AG09309 (cell line): ENCODE measurements at regions not wholly inside any gene's neighbourhood (a gene's known extent, or its start where the extent isn't known, plus 50 kb on each side); places are given as distances from the start of the nearest gene placed in this dataset.

Source experiments
- DNase-seq: peaks from one replicate; pipeline ENCODE4 v3.0.0-alpha.2; 2010; ENCODE audit warnings: low read depth
- H3K4me3 ChIP-seq: 2 replicates; pipeline ENCODE4 v1.5.1; 2011; ENCODE audit warnings: mild to moderate bottlenecking, low read depth, low read length, moderate library complexity; ENCODE audit not compliant: control insufficient read depth
- TF ChIP-seq, protein P1 (sequence below): IDR thresholded peaks from 2 replicates; pipeline ENCODE4 v1.5.1; 2011; ENCODE audit warnings: mild to moderate bottlenecking, low read depth, low read length, inconsistent platforms; ENCODE audit not compliant: insufficient read depth, control insufficient read depth; ENCODE audit errors: missing control alignments

DNA sequence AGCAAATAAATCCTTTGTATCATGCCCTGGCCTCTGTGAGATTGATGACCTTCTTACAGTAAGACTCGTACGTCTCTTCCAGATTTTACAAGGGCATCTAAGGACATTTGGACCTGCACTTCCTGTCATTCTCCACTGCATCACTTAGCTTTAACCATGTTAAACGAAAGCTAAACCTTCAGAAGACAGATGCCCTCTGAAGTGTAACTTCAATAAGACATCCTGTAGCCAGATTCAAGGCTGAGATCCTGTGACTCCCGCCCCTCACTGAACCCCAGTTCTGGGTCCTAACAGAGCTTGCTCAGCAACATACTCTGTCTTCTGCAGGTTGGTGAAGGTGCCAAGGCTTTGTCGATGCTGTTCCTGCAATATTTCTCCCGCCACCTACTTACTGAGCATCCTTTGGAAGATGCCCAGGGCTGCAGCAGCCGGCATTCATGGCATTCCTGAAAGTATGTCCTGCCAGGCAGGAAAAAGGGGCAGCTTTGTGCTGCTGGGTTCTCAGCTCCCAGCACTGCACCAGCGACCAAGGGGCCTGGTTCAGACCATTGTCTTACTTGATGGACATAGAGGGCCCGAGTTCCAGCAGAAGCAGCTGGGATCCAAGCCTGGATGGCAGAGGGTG, 131.1 kb downstream of the AXIN2 start:
- H3K4me3 ChIP-seq = no peak overlapping the region
- no peak for DNase-seq
- TF ChIP-seq, protein P1, sequence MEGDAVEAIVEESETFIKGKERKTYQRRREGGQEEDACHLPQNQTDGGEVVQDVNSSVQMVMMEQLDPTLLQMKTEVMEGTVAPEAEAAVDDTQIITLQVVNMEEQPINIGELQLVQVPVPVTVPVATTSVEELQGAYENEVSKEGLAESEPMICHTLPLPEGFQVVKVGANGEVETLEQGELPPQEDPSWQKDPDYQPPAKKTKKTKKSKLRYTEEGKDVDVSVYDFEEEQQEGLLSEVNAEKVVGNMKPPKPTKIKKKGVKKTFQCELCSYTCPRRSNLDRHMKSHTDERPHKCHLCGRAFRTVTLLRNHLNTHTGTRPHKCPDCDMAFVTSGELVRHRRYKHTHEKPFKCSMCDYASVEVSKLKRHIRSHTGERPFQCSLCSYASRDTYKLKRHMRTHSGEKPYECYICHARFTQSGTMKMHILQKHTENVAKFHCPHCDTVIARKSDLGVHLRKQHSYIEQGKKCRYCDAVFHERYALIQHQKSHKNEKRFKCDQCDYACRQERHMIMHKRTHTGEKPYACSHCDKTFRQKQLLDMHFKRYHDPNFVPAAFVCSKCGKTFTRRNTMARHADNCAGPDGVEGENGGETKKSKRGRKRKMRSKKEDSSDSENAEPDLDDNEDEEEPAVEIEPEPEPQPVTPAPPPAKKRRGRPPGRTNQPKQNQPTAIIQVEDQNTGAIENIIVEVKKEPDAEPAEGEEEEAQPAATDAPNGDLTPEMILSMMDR = no peak

DNA sequence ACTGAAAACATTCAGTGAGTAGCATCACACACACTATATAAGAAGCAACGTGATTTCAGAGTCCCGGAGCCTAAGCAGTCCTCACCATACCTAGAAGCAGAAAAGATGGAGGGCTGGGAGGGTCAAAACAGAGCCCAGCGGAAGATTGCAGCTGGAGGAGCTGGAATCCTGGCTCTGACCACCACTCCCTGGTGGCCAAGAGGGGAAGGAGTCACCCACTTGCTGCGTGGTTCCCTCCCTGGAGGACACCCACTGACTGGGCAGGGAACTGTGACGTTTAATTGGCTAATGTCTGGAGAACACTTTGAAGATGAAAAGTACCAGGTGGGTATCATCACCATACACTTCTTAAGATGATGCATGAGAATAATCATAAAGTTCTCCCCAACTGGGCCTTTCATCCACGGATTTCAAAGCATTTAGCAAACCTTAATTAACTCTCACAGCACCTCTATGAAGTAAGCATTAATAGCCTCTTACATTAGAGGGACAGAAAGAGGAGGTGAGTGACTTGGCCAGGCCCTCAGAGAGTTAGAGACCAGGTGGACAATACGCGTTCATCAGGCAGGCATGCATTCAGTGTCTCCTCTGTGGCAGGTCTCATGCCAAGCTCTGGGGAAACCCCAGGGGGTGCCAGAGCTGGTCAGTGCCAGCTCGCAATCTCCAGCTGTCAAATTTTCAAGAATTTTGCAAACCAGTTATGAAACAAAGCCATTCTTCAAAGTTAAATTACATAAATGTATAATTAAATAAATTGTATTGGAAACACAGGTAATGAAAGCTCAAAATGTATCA, 137.9 kb downstream of the AXIN2 start:
- DNase-seq = no peak
- TF ChIP-seq, protein P1 = no peak
- H3K4me3 ChIP-seq = no peak overlapping the region

DNA sequence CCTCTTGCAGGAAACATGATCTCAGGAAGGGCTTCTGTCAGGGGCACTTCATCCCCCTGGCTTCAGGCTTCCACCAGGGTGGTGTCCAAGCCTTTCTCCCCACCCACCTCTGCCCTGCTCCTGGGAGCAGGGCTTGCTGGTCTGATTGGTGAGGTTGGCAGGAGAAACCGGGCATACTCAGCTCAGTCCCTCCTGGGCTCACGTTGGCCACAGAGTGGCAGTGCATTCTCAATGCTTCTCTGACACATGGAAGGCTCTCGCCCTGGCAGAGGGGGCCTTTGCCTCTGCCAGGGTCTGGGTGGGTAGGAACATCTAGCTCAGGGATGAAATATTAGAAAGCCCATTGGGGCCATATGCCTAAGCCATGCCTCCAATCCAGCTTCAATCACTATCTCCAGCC, 142.8 kb downstream of the AXIN2 start:
- TF ChIP-seq, protein P1 = peak; percentile 13
- DNase-seq = no peak
- H3K4me3 ChIP-seq = no peak overlapping the region

DNA sequence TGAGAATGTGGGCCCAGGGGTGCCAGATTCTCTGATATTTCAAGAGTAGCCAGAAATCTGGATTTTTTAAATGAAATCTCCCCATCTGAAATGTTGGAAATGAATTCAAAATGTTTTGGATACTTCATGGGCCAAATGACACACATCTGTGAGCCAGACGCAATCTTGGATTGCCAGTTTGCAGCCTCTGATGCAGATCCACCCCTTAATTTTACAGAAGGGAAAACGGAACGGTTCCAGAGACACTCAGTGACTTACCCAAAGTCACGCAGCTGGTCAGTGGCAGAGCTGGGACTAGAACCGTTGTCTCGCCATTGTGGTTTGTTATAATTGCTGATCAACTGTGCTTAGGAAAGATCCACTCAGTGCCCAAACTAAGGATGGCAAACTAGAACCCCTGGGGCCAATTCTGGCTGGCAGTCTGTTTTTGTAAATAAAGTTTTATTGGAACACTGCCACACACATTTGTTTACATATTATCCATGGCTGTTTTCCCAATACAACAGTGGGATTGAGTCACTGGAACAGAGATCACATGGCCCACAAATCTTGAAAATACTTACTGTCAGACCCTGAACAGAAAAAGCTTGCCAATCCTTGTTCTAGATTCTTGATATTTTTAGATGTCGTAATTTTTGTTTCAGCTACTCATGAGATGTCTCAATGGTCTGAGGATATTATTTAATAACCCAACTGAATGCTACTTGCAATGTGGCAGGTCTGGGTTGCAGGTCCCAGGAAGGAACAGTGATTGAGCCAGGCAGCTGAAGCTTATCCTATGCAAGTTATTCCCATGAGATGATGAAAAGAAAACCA, 143.8 kb downstream of the AXIN2 start:
- TF ChIP-seq, protein P1 = no peak
- H3K4me3 ChIP-seq = no peak overlapping the region
- DNase-seq = no peak

DNA sequence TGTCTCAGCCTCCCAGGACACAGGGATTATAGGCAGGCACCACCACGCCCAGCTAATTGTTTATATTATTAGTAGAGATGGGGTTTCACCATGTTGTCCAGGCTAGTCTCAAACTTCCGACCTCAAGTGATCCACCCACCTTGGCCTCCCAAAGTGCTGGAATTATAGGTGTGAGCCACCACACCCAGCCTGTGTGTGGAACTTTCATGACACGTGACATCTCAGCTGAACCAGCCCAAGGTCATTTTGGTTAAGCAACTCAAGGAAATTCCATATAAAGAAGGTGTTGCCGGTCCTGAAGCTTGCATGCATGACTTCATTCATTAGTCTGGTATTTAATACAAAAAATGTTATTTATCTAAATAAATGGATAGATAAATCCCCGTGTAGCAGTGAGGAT, 145.5 kb downstream of the AXIN2 start:
- DNase-seq = no peak
- no peak overlapping the region for H3K4me3 ChIP-seq
- TF ChIP-seq, protein P1 = no peak

DNA sequence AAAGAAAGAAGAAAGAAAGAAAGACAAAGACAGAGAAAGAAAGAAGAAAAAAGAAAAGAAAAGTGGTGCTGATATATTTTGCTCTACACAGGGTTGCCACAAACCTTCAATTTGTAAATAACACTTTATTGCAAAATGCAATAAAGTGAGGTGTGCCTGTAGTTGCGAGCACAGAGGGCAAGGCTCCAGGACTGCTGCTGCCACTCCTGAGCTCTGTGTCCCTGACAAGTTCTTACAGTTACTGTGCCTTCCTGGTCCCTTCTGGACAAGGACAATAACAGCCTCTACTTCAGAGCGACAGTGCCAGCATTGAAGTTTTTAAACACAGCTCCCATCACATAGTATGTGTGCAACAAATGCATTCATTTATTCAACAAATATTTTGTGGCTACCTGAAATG, 148.1 kb downstream of the AXIN2 start:
- DNase-seq = no peak
- H3K4me3 ChIP-seq = no peak overlapping the region
- TF ChIP-seq, protein P1 = no peak
